HG03175 (cell line): ENCODE measurements at regions not wholly inside any gene's neighbourhood (a gene's known extent, or its start where the extent isn't known, plus 50 kb on each side); places are given as distances from the start of the nearest gene placed in this dataset.
"Not testable (repeated sequence)": the region's sequence is repeated elsewhere in the genome, so short reads cannot be mapped to it uniquely, and the experiment has no call there.

Experiments
- ATAC-seq: cut with Tn5 transposase; IDR thresholded peaks from one replicate; pipeline ENCODE4 v1.9.1; 2021; ENCODE audit warnings: mild to moderate bottlenecking, moderate library complexity; ENCODE audit not compliant: unreplicated experiment

- no peak for ATAC-seq
Measured at GRCh38 chr7:68752485-68753178, 845.6 kb upstream of the AUTS2 start.

GRCh38 chr7:68754414-68754813 is 843.9 kb upstream of the AUTS2 start:
- no peak for ATAC-seq

- no peak for ATAC-seq
Measured at GRCh38 chr7:68756986-68757495, 841.2 kb upstream of the AUTS2 start.

GRCh38 chr7:68760556-68760955 is 837.7 kb upstream of the AUTS2 start:
- ATAC-seq: no peak

GRCh38 chr7:68767462-68767861 is 830.8 kb upstream of the AUTS2 start:
- no peak for ATAC-seq

GRCh38 chr7:68770649-68771048 is 827.6 kb upstream of the AUTS2 start:
- no peak for ATAC-seq

- ATAC-seq: no peak
Measured at GRCh38 chr7:68776326-68776725, 821.9 kb upstream of the AUTS2 start.

GRCh38 chr7:68783684-68784083 is 814.6 kb upstream of the AUTS2 start:
- no peak for ATAC-seq

GRCh38 chr7:68785036-68785435 is 813.2 kb upstream of the AUTS2 start:
- ATAC-seq: no peak

- no peak for ATAC-seq
Measured at GRCh38 chr7:68787566-68787965, 810.7 kb upstream of the AUTS2 start.

GRCh38 chr7:68788529-68788928 is 809.7 kb upstream of the AUTS2 start:
- ATAC-seq: not testable (repeated sequence)

GRCh38 chr7:68789597-68789996 is 808.7 kb upstream of the AUTS2 start:
- no peak for ATAC-seq

GRCh38 chr7:68792351-68792750 is 805.9 kb upstream of the AUTS2 start:
- no peak for ATAC-seq

GRCh38 chr7:68793513-68793912 is 804.8 kb upstream of the AUTS2 start:
- ATAC-seq: no peak

GRCh38 chr7:68800316-68800715 is 798.0 kb upstream of the AUTS2 start:
- ATAC-seq: no peak

- ATAC-seq: no peak
Measured at GRCh38 chr7:68805159-68805558, 793.1 kb upstream of the AUTS2 start.

GRCh38 chr7:68807666-68808065 is 790.6 kb upstream of the AUTS2 start:
- ATAC-seq: no peak

GRCh38 chr7:68813551-68814080 is 784.7 kb upstream of the AUTS2 start:
- ATAC-seq: no peak

GRCh38 chr7:68816491-68816890 is 781.8 kb upstream of the AUTS2 start:
- ATAC-seq: no peak

- no peak for ATAC-seq
Measured at GRCh38 chr7:68820321-68820720, 778.0 kb upstream of the AUTS2 start.

- no peak for ATAC-seq
Measured at GRCh38 chr7:68821846-68822245, 776.4 kb upstream of the AUTS2 start.

- ATAC-seq: no peak
Measured at GRCh38 chr7:68823996-68824780, 774.1 kb upstream of the AUTS2 start.
